ENCODE measurements at regions not wholly inside any gene's neighbourhood (a gene's known extent, or its start where the extent isn't known, plus 50 kb on each side); places are given as distances from the start of the nearest gene placed in this dataset.

DNA sequence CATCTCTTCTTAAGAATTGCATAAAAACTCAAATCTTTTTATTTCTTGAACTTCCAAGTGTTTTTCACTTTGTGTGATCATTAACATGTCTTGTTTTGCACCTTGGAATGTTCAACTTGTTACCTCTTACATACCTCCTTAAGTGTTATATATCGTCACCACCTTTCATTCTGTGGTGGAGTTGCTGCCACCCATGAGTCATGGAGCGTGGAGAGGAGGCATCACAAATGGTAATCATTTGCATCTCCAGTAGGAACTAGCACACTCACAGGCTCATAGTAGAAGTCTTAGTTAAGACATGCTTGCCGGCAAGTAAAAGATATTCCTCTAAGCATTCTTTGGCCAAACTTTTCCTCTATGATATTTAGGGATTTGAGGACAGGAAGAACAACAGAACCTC is 67.0 kb upstream of the VCX start:
- FAIRE-seq (no peak), DNase-seq (ENCODE audit: low read depth) (peak; percentile 12)
- Histone ChIP-seq H3K36me3 (ENCODE audit: control insufficient read depth, insufficient read depth, low read length) (no peaks in the 10 kb centered on the region), H3K27me3 (ENCODE audit: control insufficient read depth, insufficient read depth, low read length) (no peaks in the 10 kb centered on the region), H3K4me3 (ENCODE audit: low read depth, low read length) (no peak overlapping the region)
- TF ChIP-seq, protein P1, sequence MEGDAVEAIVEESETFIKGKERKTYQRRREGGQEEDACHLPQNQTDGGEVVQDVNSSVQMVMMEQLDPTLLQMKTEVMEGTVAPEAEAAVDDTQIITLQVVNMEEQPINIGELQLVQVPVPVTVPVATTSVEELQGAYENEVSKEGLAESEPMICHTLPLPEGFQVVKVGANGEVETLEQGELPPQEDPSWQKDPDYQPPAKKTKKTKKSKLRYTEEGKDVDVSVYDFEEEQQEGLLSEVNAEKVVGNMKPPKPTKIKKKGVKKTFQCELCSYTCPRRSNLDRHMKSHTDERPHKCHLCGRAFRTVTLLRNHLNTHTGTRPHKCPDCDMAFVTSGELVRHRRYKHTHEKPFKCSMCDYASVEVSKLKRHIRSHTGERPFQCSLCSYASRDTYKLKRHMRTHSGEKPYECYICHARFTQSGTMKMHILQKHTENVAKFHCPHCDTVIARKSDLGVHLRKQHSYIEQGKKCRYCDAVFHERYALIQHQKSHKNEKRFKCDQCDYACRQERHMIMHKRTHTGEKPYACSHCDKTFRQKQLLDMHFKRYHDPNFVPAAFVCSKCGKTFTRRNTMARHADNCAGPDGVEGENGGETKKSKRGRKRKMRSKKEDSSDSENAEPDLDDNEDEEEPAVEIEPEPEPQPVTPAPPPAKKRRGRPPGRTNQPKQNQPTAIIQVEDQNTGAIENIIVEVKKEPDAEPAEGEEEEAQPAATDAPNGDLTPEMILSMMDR (IDR thresholded peaks at IDR 0.05; ENCODE audit: insufficient read depth, low read length, severe bottlenecking), result no peak

DNA sequence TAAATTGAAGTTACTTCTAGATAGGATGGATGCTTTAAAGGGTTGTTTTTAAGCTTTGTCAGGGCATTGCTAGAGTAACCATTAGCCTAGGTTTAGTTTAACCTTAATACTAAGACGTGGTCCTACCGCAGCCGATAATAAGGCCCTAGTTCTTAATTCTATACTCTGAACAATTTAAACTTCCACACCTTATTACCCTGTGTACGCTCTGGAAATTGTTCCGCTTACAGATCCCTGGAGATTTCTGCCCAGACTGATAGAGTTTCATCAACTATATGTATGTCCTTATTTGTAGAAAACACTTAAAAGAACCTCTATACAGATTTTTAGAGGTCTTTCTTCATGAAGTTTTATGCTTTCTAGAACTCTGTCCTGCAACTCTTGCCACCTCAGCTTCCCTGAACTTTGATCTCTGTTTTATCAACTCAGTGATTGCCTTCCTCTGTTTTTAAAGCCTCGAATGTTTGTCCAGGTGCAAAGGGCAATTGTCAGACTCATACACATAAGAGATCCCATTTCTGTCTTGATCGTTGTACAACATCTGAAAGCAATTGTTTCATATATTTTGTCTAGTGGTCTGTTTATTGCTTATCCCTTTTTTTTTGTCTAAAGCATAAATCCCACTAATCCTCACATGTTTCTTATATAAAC is 71.1 kb upstream of the VCX start:
- no peak for DNase-seq (ENCODE audit: low read depth)
- H3K36me3 ChIP-seq (ENCODE audit: control insufficient read depth, insufficient read depth, low read length), result no peaks in the 10 kb centered on the region

DNA sequence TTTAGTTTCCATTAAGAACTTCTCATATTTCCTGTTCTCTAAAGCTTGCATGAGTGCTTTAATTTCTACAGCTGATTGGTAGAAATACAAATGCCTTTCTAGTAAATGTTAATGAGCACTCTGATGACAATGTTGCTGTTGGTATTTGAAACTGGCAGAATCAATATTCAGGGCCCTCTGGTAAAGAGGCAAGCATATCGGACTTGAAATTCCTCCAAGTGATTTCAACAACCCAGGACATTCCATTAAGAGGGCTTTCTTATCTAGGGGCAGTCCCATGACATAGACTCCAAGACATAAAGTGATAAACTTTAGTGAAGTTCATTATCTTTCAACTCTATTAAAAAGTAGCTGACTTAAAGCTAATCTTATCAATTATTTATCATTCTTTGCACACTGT is 83.1 kb upstream of the VCX start:
- TF ChIP-seq, protein P1 (IDR thresholded peaks at IDR 0.05; ENCODE audit: insufficient read depth, low read length, severe bottlenecking), result no peak
- Histone ChIP-seq H3K36me3 (ENCODE audit: control insufficient read depth, insufficient read depth, low read length) (no peaks in the 10 kb centered on the region), H3K4me3 (ENCODE audit: low read depth, low read length) (no peak overlapping the region), H3K27me3 (ENCODE audit: control insufficient read depth, insufficient read depth, low read length) (no peaks in the 10 kb centered on the region)
- no peak for FAIRE-seq
- no peak for DNase-seq (ENCODE audit: low read depth)

More for the DNA sequence above, 71.1 kb upstream of the VCX start:
- TF ChIP-seq, protein P1 (IDR thresholded peaks at IDR 0.05; ENCODE audit: insufficient read depth, low read length, severe bottlenecking), result no peak
- FAIRE-seq, result no peak
- H3K4me3 ChIP-seq (ENCODE audit: low read depth, low read length), result no peak overlapping the region
- H3K27me3 ChIP-seq (ENCODE audit: control insufficient read depth, insufficient read depth, low read length), result no peaks in the 10 kb centered on the region

DNA sequence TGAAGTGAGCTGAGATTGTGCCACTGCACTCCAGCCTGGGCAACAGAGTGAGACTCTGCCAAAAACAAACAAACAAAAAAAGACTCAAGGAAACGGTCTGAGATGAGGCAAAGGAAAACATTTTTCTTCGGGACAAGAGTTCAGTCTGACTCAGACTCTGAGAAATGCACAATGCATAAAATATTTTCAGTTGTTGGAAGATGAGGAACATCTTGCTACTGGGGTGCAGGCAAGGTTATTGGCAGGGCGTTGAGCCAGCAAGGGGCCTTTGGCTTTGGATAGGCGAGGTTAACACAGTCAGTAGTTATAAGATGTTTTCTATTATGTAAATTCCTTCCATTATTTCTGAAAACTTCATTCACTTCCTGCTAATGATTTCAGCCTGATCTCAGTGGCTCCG is 96.1 kb upstream of the VCX start:
- H3K36me3 ChIP-seq (ENCODE audit: control insufficient read depth, insufficient read depth, low read length), result no peaks in the 10 kb centered on the region
- H3K27me3 ChIP-seq (ENCODE audit: control insufficient read depth, insufficient read depth, low read length), result no peaks in the 10 kb centered on the region
- TF ChIP-seq, protein P1 (IDR thresholded peaks at IDR 0.05; ENCODE audit: insufficient read depth, low read length, severe bottlenecking), result no peak
- FAIRE-seq, result no peak
- H3K4me3 ChIP-seq (ENCODE audit: low read depth, low read length), result no peak overlapping the region
- peak; percentile 1 for DNase-seq (ENCODE audit: low read depth)

DNA sequence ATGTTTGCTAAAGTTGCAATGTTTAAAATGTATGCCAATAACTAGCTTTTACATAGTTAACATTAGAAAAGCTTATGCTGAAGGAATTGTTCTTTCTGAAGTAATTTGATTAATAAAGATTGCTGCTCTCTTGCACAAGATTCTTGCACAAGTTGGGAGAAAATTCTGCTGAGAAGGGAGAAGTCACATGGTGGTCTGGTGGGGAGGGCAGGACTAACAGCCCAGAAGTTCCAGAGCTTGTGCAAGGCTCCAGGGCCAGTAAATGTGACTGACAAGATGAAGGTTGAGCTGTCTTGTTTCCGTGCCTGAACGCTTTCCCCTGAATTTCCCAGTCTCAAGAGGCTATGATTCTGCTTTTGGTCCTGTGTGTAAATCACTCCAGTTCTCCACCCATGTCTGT is 112.9 kb upstream of the VCX start:
- FAIRE-seq, result no peak
- TF ChIP-seq, protein P1 (IDR thresholded peaks at IDR 0.05; ENCODE audit: insufficient read depth, low read length, severe bottlenecking), result no peak

DNA sequence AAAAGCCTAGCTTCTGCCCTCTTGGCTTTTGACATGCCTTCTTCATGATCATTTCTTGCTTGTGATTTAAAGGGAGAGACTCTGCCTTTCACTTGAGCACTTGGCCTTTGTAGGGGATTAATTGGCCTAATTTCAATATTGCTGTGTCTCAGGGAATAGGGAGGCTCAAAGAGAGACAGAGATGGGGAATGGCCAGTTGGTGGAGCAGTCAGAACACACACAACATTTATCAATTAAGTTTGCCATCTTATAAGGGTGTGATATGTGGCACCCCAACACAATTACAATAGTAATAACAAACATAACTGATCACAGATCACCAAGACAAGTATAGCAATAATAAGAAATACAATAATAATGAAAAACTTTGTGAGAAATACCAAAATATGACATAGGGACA is 122.5 kb upstream of the VCX start:
- FAIRE-seq, result no peak
- no peak for DNase-seq (ENCODE audit: low read depth)
- Histone ChIP-seq H3K36me3 (ENCODE audit: control insufficient read depth, insufficient read depth, low read length) (no peaks in the 10 kb centered on the region), H3K4me3 (ENCODE audit: low read depth, low read length) (no peak overlapping the region), H3K27me3 (ENCODE audit: control insufficient read depth, insufficient read depth, low read length) (no peaks in the 10 kb centered on the region)
- TF ChIP-seq, protein P1 (IDR thresholded peaks at IDR 0.05; ENCODE audit: insufficient read depth, low read length, severe bottlenecking), result no peak

More for the DNA sequence above, 112.9 kb upstream of the VCX start:
- no peaks in the 10 kb centered on the region for H3K36me3 ChIP-seq (ENCODE audit: control insufficient read depth, insufficient read depth, low read length)
- H3K4me3 ChIP-seq (ENCODE audit: low read depth, low read length), result no peak overlapping the region
- no peaks in the 10 kb centered on the region for H3K27me3 ChIP-seq (ENCODE audit: control insufficient read depth, insufficient read depth, low read length)
- DNase-seq (ENCODE audit: low read depth), result no peak

Measured in bronchial epithelial cell (primary cell).